Kidney (tissue), 13 donors: ENCODE measurements at regions not wholly inside any gene's neighbourhood (a gene's known extent, or its start where the extent isn't known, plus 50 kb on each side); places are given as distances from the start of the nearest gene placed in this dataset.

Source experiments
- DNase-seq, 5 donors: peaks; one replicate each; pipeline ENCODE4 v3.0.0-alpha.2; 2013 to 2020
- FAIRE-seq: peaks from 2 replicates; lab custom pipeline; 2012; peaks lifted over from hg19 to GRCh38; lab: Jason Lieb, UNC
- H3K27ac ChIP-seq, 2 donors: one replicate each; pipeline ENCODE4 v1.7.0; 2013; ENCODE audit warnings: low read depth in 2 of 2, low read length in 2 of 2, inconsistent platforms in 1 of 2
- H3K27me3 ChIP-seq: one replicate; pipeline ENCODE4 v1.7.1; 2013; ENCODE audit warnings: low read length, inconsistent platforms; ENCODE audit not compliant: control insufficient read depth, insufficient read depth
- H3K36me3 ChIP-seq, 3 donors: one replicate each; pipeline versions ENCODE4 v1.7.0 to v1.7.1; 2013; ENCODE audit warnings: low read length in 3 of 3, control low read depth in 1 of 3, inconsistent platforms in 1 of 3; ENCODE audit not compliant: insufficient read depth in 3 of 3, control insufficient read depth in 2 of 3
- H3K4me1 ChIP-seq, 3 donors: one replicate each; pipeline versions ENCODE4 v1.7.0 to v1.7.1; 2013; ENCODE audit warnings: low read length in 3 of 3, inconsistent platforms in 1 of 3, low read depth in 1 of 3; ENCODE audit not compliant: control insufficient read depth in 2 of 3, insufficient read depth in 2 of 3
- H3K4me3 ChIP-seq, 3 donors: one replicate each; pipeline versions ENCODE4 v1.7.0 to v1.8.1; 2013; ENCODE audit warnings: low read length in 3 of 3, control low read depth in 1 of 3, inconsistent platforms in 1 of 3
- H3K9ac ChIP-seq, 3 donors: one replicate each; pipeline versions ENCODE4 v1.7.0 to v1.7.1; 2013; ENCODE audit warnings: low read length in 3 of 3, control low read depth in 1 of 3, inconsistent platforms in 1 of 3
- H3K9me3 ChIP-seq, 3 donors: one replicate each; pipeline versions ENCODE4 v1.7.0 to v1.7.1; 2013; ENCODE audit warnings: low read length in 3 of 3, control low read depth in 1 of 3, inconsistent platforms in 1 of 3; ENCODE audit not compliant: control insufficient read depth in 2 of 3, insufficient read depth in 1 of 3
- intact Hi-C: fragments of 100-400 bp; cut with DNase I; formaldehyde crosslinking; loops from one replicate; pipeline ENCODE4 v1.11.1; 2022
- TF ChIP-seq, protein P1 (sequence below): IDR thresholded peaks from 3 replicates; pipeline ENCODE4 v1.5.1; 2012; ENCODE audit warnings: mild to moderate bottlenecking, moderate library complexity, borderline replicate concordance; ENCODE audit not compliant: insufficient read depth; ENCODE audit errors: extremely low read depth
- donor health status: control.
- donor health status: control.
- donor health status: control.
- donor health status: control.
- donor health status: control.
- donor health status: DM: yes; HTN: yes; CAD: no.
- donor health status: Normal renal cell carcinoma (clear cell type).

DNA sequence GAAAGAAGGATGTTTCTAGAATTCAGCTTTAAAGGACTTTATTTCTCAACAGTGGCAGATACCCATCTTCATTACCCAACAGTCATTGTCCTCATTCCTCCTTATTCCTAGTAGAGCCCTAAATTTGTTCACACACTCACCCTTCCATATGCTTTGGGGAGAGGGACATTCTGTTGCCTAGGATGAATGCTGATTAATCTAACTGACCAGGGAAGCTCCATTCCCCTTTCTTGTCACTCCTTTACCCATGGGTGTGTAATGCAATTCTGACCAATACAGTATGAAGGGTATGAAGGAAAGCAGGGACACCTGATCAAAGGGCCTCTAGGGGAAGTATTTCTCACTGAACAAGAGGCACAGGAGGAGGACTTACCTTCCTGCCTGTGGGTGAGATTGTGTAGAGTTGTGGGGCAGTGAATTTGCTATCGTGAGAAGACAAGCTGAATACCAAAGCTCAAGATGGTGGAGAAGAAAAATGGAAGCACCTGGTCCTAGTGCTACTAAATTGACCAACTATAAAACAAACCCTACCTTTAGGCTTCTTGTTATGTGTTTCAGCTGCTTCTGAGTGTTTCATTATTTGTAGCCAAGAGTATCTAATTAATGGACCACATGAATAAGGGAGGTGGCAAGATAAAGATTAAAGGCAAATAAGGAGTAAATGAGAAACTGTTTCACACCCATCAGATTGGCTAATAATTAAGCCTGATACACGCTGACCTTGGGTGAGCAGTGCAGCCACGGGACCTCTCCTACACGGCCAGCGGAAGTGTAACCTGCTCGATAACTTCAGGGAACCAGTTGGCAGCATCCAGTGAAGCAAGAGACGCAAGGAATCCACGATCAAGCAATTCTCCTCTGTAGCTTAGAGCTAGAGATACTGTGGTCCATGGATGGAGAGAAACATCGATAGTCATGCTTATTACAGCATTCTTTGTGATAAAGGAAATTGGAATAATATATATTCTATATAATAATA is 202.3 kb downstream of the MYCN start:
- Histone ChIP-seq H3K27me3 (no peaks in the 10 kb centered on the region), H3K4me3 (no peak overlapping the region), H3K9me3 (no peaks in the 10 kb centered on the region), H3K4me1 (peaks cover 0 to 8% (median 7%) of the 10 kb centered on the region in 3 donors), H3K9ac (no peak overlapping the region), H3K27ac (no peak overlapping the region), H3K36me3 (no peaks in the 10 kb centered on the region)
- DNase-seq: peak in 3 of 5 donors; percentile 46 to 61 (median 60)
- no peak for FAIRE-seq
- TF ChIP-seq, protein P1, sequence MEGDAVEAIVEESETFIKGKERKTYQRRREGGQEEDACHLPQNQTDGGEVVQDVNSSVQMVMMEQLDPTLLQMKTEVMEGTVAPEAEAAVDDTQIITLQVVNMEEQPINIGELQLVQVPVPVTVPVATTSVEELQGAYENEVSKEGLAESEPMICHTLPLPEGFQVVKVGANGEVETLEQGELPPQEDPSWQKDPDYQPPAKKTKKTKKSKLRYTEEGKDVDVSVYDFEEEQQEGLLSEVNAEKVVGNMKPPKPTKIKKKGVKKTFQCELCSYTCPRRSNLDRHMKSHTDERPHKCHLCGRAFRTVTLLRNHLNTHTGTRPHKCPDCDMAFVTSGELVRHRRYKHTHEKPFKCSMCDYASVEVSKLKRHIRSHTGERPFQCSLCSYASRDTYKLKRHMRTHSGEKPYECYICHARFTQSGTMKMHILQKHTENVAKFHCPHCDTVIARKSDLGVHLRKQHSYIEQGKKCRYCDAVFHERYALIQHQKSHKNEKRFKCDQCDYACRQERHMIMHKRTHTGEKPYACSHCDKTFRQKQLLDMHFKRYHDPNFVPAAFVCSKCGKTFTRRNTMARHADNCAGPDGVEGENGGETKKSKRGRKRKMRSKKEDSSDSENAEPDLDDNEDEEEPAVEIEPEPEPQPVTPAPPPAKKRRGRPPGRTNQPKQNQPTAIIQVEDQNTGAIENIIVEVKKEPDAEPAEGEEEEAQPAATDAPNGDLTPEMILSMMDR: no peak
- intact Hi-C loops: no loop called here

DNA sequence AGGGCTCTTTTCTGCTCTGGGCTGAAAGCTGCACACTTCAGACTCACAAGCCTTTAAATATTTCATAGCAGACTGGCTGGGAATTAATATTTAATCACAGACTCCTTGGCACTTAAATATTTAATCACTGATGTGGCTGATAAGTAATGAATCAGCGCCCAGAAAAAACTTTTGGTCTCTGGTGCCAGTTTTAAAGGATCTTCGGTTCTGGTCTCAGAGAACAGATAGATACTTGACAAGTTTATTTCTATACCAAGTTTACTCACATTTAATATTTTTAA is 201.2 kb downstream of the MYCN start:
- Histone ChIP-seq H3K27ac (no peak overlapping the region), H3K36me3 (no peaks in the 10 kb centered on the region), H3K27me3 (no peaks in the 10 kb centered on the region), H3K4me3 (no peak overlapping the region), H3K4me1 (peaks cover 0 to 8% (median 7%) of the 10 kb centered on the region in 3 donors), H3K9ac (no peak overlapping the region), H3K9me3 (no peaks in the 10 kb centered on the region)
- TF ChIP-seq, protein P1: no peak
- intact Hi-C loops: no loop called here
- DNase-seq: no peak
- no peak for FAIRE-seq

DNA sequence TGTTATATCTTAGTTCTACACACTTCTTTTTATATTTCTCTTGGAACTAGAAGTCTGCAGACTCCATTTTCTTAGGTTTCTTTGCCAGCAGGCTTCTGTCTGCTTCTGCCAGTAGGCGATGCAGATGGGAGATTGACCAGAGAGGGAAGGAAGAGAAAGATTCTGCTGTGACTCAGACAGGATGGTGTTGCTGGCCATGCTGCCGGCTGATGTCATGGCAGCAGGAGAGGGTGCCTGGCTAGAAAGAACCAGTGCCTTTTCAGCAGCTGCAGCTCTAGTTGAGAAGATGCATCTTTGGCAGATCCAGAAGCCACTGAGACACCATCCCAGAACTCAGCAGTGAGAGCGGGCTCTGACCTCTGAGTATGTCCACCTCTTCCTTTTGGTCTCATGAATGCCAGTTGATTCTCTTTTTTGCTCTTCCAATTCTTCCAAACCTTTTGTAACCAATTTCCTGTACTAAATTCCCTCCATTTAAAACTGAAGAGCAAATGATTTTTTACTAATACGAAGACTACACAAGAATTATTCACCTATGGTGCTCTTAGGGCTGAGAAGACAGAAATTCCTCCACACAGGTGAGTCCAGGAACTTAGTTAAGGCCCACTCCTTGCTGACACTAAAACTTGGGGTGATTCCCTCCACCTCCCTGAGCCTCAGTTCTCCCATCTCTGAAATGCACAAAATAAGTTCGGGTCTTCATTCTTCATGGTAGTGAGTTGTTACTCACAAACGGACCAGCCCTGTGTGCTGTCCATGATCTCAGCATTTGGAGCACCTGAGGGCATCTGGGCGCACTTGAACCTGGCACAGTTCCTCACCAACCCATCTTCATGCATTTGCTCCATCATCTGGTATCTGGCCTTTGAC is 200.7 kb downstream of the MYCN start:
- TF ChIP-seq, protein P1: no peak
- FAIRE-seq: no peak
- Histone ChIP-seq H3K4me1 (peaks cover 0 to 8% (median 7%) of the 10 kb centered on the region in 3 donors), H3K4me3 (no peak overlapping the region), H3K27ac (no peak overlapping the region), H3K9me3 (no peaks in the 10 kb centered on the region), H3K27me3 (no peaks in the 10 kb centered on the region), H3K9ac (no peak overlapping the region), H3K36me3 (no peaks in the 10 kb centered on the region)
- no peak for DNase-seq
- intact Hi-C loops: no loop called here
